ENCODE measurements at regions not wholly inside any gene's neighbourhood (a gene's known extent, or its start where the extent isn't known, plus 50 kb on each side); places are given as distances from the start of the nearest gene placed in this dataset.

GRCh38 chr3:147757866-147758265, 348.7 kb downstream of the ZIC1 start:
- H3K4me3 ChIP-seq (ENCODE audit: low read depth, low read length), result no peak overlapping the region
- ChIA-PET CTCF (no interaction called here), POLR2A (no interaction called here)
- DNase-seq (ENCODE audit: low read depth, low spot score), result no peak
- TF ChIP-seq, protein P1, sequence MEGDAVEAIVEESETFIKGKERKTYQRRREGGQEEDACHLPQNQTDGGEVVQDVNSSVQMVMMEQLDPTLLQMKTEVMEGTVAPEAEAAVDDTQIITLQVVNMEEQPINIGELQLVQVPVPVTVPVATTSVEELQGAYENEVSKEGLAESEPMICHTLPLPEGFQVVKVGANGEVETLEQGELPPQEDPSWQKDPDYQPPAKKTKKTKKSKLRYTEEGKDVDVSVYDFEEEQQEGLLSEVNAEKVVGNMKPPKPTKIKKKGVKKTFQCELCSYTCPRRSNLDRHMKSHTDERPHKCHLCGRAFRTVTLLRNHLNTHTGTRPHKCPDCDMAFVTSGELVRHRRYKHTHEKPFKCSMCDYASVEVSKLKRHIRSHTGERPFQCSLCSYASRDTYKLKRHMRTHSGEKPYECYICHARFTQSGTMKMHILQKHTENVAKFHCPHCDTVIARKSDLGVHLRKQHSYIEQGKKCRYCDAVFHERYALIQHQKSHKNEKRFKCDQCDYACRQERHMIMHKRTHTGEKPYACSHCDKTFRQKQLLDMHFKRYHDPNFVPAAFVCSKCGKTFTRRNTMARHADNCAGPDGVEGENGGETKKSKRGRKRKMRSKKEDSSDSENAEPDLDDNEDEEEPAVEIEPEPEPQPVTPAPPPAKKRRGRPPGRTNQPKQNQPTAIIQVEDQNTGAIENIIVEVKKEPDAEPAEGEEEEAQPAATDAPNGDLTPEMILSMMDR (IDR thresholded peaks at IDR 0.05; ENCODE audit: insufficient read depth, low read length, missing control alignments), result no peak

DNA sequence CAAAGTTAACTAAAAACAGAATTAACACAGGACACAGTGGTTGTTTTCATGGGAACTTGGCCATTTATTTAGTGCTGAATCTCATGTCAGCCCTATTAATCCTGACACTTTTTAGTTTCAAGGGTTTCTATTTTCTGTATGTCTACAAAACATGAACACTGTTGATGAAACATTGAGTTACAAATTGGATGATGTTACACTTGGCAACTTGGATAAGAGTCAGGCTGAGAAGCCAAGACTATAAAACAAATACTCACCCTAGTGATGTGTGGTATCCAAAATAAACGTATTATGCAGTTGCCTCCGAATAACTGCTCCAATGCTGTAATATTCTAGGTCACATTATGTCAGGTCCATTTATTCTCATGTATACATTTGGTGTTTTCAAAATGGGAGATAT, 349.6 kb downstream of the ZIC1 start:
- ChIA-PET CTCF (no interaction called here), POLR2A (no interaction called here)
- TF ChIP-seq, protein P1 (IDR thresholded peaks at IDR 0.05; ENCODE audit: insufficient read depth, low read length, missing control alignments), result no peak
- H3K4me3 ChIP-seq (ENCODE audit: low read depth, low read length), result no peak overlapping the region
- no peak for DNase-seq (ENCODE audit: low read depth, low spot score)

DNA sequence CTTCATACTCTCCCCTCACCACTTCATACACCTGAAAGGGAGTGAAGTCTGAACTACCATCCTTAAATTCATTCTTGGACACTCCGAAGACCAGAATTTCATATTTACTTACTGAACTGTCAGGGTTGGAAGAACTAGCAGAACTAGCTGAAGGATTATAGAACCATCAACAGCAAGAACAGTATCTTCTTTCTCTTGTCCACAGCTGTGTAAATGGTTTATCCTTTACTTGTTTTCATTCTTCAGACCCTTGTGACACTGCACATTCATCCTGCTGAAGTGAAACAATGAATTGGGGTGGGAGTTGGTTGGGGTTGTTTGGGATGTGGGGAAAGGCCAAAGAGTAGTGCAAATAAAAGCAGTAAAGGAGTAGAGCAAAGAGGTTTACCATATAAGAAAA, 350.9 kb downstream of the ZIC1 start:
- TF ChIP-seq, protein P1 (IDR thresholded peaks at IDR 0.05; ENCODE audit: insufficient read depth, low read length, missing control alignments), result no peak
- CTCF ChIA-PET, result no interaction called here
- POLR2A ChIA-PET, result no interaction called here
- no peak overlapping the region for H3K4me3 ChIP-seq (ENCODE audit: low read depth, low read length)
- DNase-seq (ENCODE audit: low read depth, low spot score), result no peak

GRCh38 chr3:147760941-147761340, 351.8 kb downstream of the ZIC1 start:
- DNase-seq (ENCODE audit: low read depth, low spot score), result no peak
- H3K4me3 ChIP-seq (ENCODE audit: low read depth, low read length), result no peak overlapping the region
- ChIA-PET POLR2A (no interaction called here), CTCF (no interaction called here)
- TF ChIP-seq, protein P1 (IDR thresholded peaks at IDR 0.05; ENCODE audit: insufficient read depth, low read length, missing control alignments), result no peak

DNA sequence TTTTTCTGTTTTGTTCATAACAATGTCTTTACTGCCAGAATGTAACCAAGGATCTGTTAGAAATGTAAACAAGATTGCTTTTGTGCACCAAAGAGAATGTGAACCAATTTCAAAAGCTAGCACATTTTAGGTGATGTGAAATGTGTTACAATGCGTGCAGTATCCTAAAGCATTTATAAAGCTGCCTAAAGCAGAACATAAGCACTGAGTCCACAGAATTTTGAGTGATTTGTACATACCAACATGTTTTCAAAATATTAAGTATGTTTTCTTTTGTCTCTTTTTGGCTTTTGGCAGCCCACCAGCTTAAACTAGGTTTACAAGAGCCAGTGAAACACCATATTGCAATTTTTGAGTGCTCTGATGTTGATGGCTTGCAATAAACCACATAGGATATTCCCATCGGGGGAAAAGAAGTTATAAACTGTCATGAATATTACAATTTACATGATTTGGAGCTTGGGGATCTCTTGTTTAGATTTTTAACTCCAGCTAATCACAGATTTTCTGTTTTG, 364.0 kb downstream of the ZIC1 start:
- ChIA-PET POLR2A (no interaction called here), CTCF (no interaction called here)
- DNase-seq (ENCODE audit: low read depth, low spot score), result no peak

DNA sequence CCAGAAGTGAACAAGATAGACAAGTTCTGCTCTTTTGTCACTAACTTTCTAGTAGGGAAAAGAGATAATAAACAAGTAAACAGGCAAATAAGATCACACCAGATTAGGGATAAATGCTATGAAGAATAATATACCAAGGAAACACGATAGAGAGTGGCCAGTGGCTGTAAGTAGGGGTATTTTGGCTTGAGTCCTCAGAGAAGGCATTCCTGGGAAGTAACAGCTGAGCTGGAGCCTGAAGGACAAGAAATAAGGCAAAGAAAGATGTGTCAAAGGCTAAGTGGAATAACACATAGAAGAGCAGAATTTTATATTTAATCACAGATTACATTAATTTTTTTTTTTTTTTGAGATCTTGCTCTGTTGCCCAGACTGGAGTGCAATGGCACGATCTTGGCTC, 366.2 kb downstream of the ZIC1 start:
- TF ChIP-seq, protein P1 (IDR thresholded peaks at IDR 0.05; ENCODE audit: insufficient read depth, low read length, missing control alignments), result no peak
- no peak overlapping the region for H3K4me3 ChIP-seq (ENCODE audit: low read depth, low read length)
- POLR2A ChIA-PET, result no interaction called here
- DNase-seq (ENCODE audit: low read depth, low spot score), result no peak
- CTCF ChIA-PET, result no interaction called here

More for the DNA sequence above, 364.0 kb downstream of the ZIC1 start:
- TF ChIP-seq, protein P1 (IDR thresholded peaks at IDR 0.05; ENCODE audit: insufficient read depth, low read length, missing control alignments), result no peak
- no peak overlapping the region for H3K4me3 ChIP-seq (ENCODE audit: low read depth, low read length)

Measured in AG04449 (cell line).